ENCODE measurements at regions not wholly inside any gene's neighbourhood (a gene's known extent, or its start where the extent isn't known, plus 50 kb on each side); places are given as distances from the start of the nearest gene placed in this dataset.
A peak's percentile ranks its signal among the peaks of the same experiment; 100 is the strongest.

- DNase-seq: no peak
Measured at GRCh38 chr3:178042376-178042775, 493.9 kb upstream of the KCNMB2 start.

- no peak for DNase-seq
Measured at GRCh38 chr3:178043084-178043483, 493.2 kb upstream of the KCNMB2 start.

- DNase-seq: no peak
Measured at GRCh38 chr3:178044320-178044719, 491.9 kb upstream of the KCNMB2 start.

GRCh38 chr3:178047496-178047895, 488.7 kb upstream of the KCNMB2 start:
- DNase-seq: no peak

GRCh38 chr3:178048768-178049167, 487.5 kb upstream of the KCNMB2 start:
- no peak for DNase-seq

GRCh38 chr3:178054471-178054870, 481.8 kb upstream of the KCNMB2 start:
- no peak for DNase-seq

GRCh38 chr3:178055939-178056338, 480.3 kb upstream of the KCNMB2 start:
- DNase-seq: no peak

GRCh38 chr3:178056868-178057267, 479.4 kb upstream of the KCNMB2 start:
- DNase-seq: no peak

- no peak for DNase-seq
Measured at GRCh38 chr3:178058629-178059028, 477.6 kb upstream of the KCNMB2 start.

- peak in 1 of 3 experiments; percentile 15 for DNase-seq
Measured at GRCh38 chr3:178059119-178059518, 477.1 kb upstream of the KCNMB2 start.

GRCh38 chr3:178059836-178060235, 476.4 kb upstream of the KCNMB2 start:
- DNase-seq: no peak

- DNase-seq: no peak
Measured at GRCh38 chr3:178060407-178060806, 475.8 kb upstream of the KCNMB2 start.

GRCh38 chr3:178062126-178062525, 474.1 kb upstream of the KCNMB2 start:
- DNase-seq: no peak

GRCh38 chr3:178063461-178063860, 472.8 kb upstream of the KCNMB2 start:
- no peak for DNase-seq

- no peak for DNase-seq
Measured at GRCh38 chr3:178067721-178068120, 468.5 kb upstream of the KCNMB2 start.

GRCh38 chr3:178072391-178073305, 463.6 kb upstream of the KCNMB2 start:
- peak in 2 of 3 experiments; percentile 11 to 61 for DNase-seq

GRCh38 chr3:178073366-178073765, 462.9 kb upstream of the KCNMB2 start:
- DNase-seq: no peak

- DNase-seq: no peak
Measured at GRCh38 chr3:178075344-178075743, 460.9 kb upstream of the KCNMB2 start.

- DNase-seq: no peak
Measured at GRCh38 chr3:178078953-178079352, 457.3 kb upstream of the KCNMB2 start.

GRCh38 chr3:178079966-178080365, 456.3 kb upstream of the KCNMB2 start:
- DNase-seq: no peak

- no peak for DNase-seq
Measured at GRCh38 chr3:178082326-178082906, 453.8 kb upstream of the KCNMB2 start.

- DNase-seq: peak; percentile 37 to 91 (median 64)
Measured at GRCh38 chr3:178083906-178084866, 452.1 kb upstream of the KCNMB2 start.
